Ovary (tissue), 3 donors: ENCODE measurements at regions not wholly inside any gene's neighbourhood (a gene's known extent, or its start where the extent isn't known, plus 50 kb on each side); places are given as distances from the start of the nearest gene placed in this dataset.

ENCODE experiments used
- CTCF ChIP-seq, 3 donors: fragments of 450-650 bp in 2 of 3; fragments of 200-600 bp in 1 of 3; IDR thresholded peaks; one replicate each; pipeline versions ENCODE4 v1.5.1 to v1.8.0; 2016 to 2022; ENCODE audit warnings: antibody characterized with exemption in 3 of 3, mild to moderate bottlenecking in 1 of 3
- EP300 ChIP-seq: sonication (generic); formaldehyde crosslinking; IDR thresholded peaks from one replicate; pipeline ENCODE4 v1.6.1; 2017; ENCODE audit warnings: antibody characterized with exemption
- POLR2A ChIP-seq: fragments of 450-650 bp; IDR thresholded peaks from one replicate; pipeline ENCODE4 v1.6.1; 2017; ENCODE audit warnings: antibody characterized with exemption, mild to moderate bottlenecking, moderate library complexity
- donor health status: DM: no; HTN: no; CAD: no.

GRCh38 chr15:39392469-39393047 is 188.3 kb upstream of the THBS1 start:
- TF ChIP-seq POLR2A (no peak), CTCF (IDR thresholded peaks at IDR 0.05) (no peak), EP300 (no peak)
